Activated CD4-positive, CD25-positive, alpha-beta regulatory T cell treated with anti-CD3 and anti-CD28 coated beads, Interleukin-2, amount 50 U/mL, for 24 hours (primary cell): ENCODE measurements at regions not wholly inside any gene's neighbourhood (a gene's known extent, or its start where the extent isn't known, plus 50 kb on each side); places are given as distances from the start of the nearest gene placed in this dataset.
"Not testable (repeated sequence)": the region's sequence is repeated elsewhere in the genome, so short reads cannot be mapped to it uniquely, and the experiment has no call there.

Source experiments
- ATAC-seq, 2 donors: fragments of 150-1000 bp; cut with Tn5 transposase; one replicate each; pipeline ENCODE4 v1.10.0; 2021; ENCODE audit warnings: mild to moderate bottlenecking in 1 of 2, moderate library complexity in 1 of 2

GRCh38 chr3:16055606-16056211 is 118.8 kb upstream of the GALNT15 start:
- ATAC-seq = no peak

DNA sequence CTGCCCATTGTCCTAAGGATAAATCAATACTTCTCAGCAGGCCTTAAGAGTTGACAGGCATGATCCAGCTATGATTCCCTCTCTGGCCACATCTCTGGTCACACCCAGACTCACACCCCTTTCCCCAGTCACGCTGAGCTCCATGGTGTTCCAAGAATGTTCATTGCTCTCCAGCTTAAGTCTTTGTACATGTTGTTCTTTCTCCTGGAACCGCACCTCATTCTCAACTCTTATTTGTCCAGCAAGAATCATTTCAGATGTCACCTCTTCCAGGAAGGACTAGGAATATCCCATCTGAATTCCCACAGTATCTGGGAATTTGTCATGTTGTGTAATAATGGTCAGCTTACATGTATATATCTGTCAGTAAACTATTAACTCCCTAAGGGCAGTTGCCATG is 118.3 kb upstream of the GALNT15 start:
- ATAC-seq = no peak

DNA sequence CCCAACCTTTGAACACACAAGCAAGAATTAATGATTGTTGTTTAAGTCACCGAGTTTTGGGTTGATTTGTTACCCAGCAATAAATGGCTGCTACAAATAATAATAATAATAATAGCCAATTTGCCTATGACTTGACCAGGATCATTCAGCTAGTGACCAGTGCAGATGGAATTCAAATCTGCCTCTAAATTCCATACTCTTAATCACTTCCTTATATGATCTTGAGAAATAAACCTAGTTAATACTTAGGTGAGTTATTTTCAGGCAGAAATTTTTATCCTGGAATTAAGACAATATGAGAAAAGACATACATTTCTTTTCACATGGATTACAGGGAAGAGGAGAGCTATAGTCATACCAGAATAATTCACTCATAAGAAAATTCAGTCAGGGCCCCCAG is 116.0 kb upstream of the GALNT15 start:
- ATAC-seq = no peak

- no peak for ATAC-seq
Observed at GRCh38 chr3:16059081-16059537, 115.4 kb upstream of the GALNT15 start.

- ATAC-seq = no peak
Observed at GRCh38 chr3:16059711-16060357, 114.6 kb upstream of the GALNT15 start.

GRCh38 chr3:16060358-16060852 is 114.1 kb upstream of the GALNT15 start:
- no peak for ATAC-seq

DNA sequence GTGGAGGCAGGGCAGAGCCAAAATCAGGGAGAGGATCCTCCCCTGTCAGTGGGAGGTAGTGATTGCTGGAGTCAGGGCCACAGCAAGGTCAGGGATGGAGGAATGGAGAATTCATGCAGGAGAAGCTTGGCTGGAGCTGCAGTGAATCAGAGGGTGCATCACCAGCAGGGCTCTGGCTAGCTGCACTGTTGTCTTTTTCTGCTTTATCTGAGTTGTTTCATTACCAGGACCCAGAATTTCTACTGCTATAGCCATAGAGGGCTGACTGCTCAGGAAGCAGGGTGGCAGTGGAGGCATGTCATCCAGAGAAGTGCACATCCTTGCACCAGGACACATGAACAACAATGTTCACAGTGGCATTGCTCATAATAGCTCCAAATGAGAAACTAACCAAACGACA is 113.5 kb upstream of the GALNT15 start:
- ATAC-seq = no peak

GRCh38 chr3:16061491-16061890 is 113.0 kb upstream of the GALNT15 start:
- no peak for ATAC-seq

- ATAC-seq = no peak
Observed at GRCh38 chr3:16063603-16064002, 110.9 kb upstream of the GALNT15 start.

DNA sequence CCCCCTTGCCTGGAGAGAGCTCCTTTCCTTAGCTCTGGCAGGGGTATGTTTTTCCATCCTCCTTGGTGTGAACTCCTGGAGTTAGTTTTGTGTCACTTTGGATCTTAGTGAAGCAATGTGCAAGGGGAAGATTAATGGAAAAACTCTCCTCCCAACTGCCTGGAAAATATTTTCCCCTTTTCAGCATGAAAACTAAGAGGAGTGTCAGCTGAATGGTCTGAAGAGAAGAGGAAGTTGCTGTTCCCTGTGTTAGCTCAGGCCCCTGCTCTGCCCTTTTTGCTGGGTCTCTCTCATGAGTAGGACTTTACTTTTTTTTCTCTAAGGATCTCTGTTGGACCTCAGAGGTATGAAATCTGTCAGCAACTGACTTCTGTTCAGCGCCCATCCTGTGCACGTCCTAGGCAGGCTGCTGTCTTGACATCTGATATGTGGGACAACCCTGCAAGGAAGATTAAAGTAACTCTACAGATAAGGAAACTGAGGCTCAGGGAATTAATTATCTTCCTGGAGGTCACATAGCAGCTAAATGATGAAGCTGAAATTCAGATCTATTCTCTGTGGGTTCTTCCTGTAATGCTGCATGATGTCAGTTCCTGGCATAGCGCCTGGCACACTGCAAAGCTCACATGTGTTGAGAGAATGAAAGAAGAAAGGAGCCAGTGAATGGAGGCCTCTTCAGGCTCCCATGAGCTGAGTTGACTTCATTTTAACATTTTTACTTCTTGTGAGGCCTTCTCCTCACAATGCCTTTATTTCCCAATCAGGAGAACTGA is 109.7 kb upstream of the GALNT15 start:
- no peak for ATAC-seq

- no peak for ATAC-seq
Observed at GRCh38 chr3:16066545-16066944, 107.9 kb upstream of the GALNT15 start.

- no peak for ATAC-seq
Observed at GRCh38 chr3:16066975-16067374, 107.5 kb upstream of the GALNT15 start.

GRCh38 chr3:16067837-16068471 is 106.5 kb upstream of the GALNT15 start:
- ATAC-seq = no peak

DNA sequence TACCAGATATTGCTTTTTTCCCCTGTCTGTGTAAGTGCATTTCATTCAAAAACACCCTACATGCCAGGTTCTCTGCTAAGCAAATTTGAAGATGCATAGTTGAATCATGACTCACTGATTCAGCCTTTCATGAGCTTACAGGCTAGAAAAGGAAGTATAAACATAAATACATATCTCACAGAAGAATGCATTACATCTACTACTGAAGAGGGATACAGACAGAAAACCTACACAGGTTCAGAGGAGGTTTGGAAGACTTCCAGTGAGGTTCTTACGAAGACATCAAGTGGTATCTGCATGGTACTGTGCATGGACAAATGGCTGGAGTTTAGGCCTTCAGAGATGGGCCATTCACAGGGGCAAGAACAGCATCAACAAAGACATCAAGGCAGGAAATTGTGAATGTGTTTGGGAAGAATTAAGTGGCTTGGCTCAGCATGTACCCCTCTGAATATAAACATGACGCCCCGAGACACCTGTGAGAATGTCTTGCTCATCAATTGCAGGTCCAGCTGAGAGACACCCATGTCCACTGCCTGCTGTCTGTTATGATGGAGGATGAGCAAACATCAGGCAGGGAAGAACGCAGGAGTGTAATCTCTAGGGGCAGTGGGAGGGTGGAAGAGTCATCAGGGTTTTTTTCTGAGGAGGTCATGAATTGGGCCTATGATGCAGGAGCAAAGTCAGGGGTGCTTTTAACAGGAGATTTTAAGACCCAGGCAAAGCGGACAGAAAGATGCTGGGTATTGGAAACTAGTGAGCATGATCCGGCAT is 105.1 kb upstream of the GALNT15 start:
- ATAC-seq = no peak

DNA sequence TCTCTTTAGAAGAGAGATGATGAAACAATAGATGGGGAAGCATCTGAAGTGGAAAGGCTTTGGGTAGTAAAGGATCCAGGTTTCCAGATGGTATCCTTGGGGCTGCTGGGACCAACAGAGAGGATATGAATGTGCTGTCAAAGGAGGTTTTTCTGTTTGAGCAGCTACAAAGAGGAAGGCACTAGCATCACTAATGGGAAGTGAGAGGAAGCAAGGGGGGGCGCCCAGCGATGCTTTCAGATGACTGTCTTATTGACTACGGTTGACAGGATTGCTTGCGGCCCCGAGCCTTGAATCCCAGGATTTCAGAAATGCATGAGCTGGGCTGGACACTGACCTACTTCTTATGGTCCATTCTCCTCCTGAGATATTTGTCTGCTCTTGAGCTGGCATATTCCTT is 103.8 kb upstream of the GALNT15 start:
- ATAC-seq = no peak

DNA sequence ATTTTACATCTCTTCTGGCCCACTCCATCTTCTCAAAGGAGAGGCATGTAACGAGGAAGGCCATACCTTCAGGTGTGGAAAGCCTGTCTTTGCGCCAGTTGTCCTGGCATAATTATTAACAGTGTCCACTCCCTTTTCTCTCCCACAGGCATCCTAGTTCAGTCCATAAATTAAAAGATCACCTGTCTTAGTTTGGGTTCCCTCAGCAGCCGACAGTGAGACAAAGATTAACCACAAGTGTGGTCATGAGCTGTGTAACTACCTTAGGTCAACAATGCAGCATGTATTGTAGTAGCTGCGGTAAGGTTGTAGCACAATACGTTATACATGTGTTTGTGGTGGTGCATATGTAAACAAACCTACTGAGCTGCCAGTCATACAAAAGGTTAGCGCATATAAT is 103.3 kb upstream of the GALNT15 start:
- no peak for ATAC-seq

GRCh38 chr3:16072420-16073110 is 101.9 kb upstream of the GALNT15 start:
- no peak for ATAC-seq

- no peak for ATAC-seq
Observed at GRCh38 chr3:16073203-16073602, 101.3 kb upstream of the GALNT15 start.

GRCh38 chr3:16073990-16074671 is 100.3 kb upstream of the GALNT15 start:
- ATAC-seq = not testable (repeated sequence)

DNA sequence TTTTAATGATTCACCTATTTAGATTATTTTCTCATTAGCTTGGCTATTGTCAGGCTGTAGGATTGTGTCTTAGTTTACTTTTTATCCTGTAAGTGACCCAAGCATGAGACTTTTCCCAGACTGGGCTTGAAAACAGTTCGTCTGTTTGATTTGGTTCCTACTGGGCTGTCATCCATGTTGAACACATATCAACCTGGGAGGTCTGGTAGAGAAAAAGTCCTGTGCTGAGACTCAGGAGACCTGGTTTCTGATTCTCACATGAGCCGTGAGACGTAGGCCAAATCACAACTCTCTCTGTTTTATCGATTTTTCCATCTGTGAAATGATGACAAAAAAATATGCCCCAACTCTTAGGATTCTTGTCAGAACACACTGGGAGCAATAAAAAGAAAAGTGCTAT is 98.8 kb upstream of the GALNT15 start:
- ATAC-seq = no peak

DNA sequence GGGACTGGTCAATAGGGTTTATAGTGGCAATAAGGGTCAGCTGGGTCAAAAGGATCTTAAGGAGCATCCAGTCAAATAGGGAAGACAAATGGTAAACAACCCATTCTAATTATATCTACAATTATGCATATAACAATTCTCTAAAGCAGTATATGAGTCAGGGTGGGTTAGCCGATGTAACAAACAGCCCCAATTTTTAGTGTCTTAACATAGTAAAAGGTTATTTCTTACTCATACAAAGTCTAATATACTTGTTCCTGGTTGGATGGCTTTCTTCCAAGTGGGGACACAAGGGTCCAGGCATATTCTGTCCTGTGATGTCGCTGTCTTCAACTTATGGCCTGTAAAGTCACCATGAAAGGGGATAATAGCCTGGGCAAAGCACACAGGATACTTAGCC is 97.9 kb upstream of the GALNT15 start:
- ATAC-seq = no peak
